ENCODE measurements at regions not wholly inside any gene's neighbourhood (a gene's known extent, or its start where the extent isn't known, plus 50 kb on each side); places are given as distances from the start of the nearest gene placed in this dataset.
"Not testable (repeated sequence)": the region's sequence is repeated elsewhere in the genome, so short reads cannot be mapped to it uniquely, and the experiment has no call there.

DNA sequence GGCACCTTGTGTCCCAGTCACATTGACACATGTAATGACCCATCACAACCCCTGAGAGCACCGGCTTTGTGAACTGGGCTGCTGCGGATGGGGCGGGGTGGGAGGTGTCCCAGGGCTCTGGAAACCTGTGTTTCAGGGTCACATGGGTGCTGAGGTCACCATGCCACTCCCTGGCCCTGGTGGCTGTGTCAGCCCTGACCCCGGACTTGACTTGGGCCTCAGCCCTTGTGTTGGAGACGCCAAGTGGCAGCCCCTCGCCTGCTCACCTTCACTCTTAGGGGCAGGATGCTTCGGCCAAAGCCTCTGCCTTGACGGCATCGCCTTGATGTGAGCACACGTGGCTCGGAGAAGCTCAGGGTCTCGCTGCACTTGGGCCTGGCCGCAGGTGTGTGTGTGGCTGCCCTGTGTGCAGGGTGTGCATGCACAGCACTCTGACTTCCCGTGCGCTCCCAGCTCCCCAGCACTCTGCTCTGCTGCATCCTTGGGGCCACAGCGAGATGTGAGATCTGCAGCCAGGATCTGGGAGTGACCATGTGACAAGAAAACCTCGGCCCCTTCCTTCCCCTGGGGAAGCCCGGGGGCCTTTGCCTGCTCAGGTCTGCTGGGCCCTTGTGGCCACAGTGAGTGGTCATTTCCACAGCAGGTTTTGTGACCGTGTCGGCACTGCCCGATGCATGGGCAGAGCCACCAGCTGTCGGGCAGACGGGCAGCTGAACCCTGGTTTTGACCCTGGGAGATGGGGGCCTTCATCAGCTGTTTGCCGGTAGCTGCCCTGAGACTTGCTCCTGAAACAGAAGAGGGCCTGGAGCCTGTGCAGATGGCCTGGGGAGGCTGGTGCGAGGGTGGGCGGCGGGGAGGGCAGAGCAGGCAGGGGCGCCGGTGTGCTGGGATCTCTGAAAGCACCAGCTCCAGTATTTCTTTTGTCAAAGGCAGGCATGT lies 167.4 kb downstream of the KIF26A start:
- no peak overlapping the region for H3K4me3 ChIP-seq (ENCODE audit: low read depth, low read length)
- no peak for TF ChIP-seq CTCF (IDR thresholded peaks at IDR 0.05; ENCODE audit: borderline replicate concordance, insufficient read depth, low read depth, low read length)

- no peak overlapping the region for H3K4me3 ChIP-seq (ENCODE audit: low read depth, low read length)
- TF ChIP-seq CTCF (IDR thresholded peaks at IDR 0.05; ENCODE audit: borderline replicate concordance, insufficient read depth, low read depth, low read length): no peak
Observed at GRCh38 chr14:104306450-104307040, 168.2 kb downstream of the KIF26A start.

DNA sequence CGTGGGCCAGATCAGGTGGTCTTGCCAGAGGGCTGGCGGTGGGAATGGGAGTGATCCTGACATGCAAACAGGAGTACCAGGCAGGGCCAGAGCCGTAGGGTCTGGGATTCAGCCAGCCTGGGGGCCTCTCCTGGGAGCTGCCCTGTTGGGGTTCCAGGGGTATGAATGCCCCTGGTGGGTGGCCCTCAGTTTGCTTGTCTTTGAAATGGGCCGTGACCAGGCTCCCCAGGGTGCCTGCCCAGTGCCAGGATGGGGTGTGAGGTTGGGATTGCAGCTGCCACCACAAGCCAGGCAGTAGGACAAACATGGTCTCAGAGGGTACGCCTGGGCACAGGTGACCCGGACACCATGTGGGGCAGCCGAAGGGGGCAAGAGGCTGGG lies 168.8 kb downstream of the KIF26A start:
- no peak for TF ChIP-seq CTCF (IDR thresholded peaks at IDR 0.05; ENCODE audit: borderline replicate concordance, insufficient read depth, low read depth, low read length)
- H3K4me3 ChIP-seq (ENCODE audit: low read depth, low read length): no peak overlapping the region

DNA sequence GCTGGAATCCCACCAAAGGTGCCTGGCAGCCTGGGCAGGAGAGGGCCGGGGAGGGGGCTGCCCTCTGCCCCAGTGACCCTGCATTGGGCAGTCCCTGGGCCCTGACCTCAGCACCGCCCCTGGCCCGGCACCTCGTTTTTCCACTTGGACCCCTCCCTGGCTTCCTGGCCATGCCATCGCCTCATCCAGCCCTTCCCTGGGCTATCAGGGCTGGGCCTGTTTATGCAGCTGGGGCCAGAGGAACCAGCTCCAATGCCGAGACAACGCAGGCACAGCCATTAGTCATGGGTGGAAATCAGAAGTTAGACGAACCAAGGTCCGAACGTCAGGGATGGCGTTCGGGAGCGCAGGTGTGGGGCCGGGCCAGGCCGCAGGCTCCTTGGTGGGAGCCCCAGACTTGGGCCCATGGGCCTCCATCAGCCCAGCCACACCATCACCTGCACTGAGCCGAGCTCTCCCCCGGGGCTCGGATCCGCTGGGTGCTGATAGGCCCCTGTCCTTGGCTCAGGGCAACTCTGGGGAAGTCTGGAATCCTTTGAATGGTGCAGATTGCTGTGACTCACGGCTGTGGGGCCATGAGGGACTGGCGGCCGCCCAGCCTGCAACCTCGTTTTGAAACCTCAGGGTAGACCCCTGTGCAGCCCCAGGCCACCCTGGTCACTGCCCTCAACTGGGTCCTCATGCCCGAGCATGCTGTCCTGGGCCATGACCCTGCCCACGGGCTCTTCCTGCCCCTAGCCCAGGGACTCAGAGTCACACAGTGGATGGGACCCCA lies 169.4 kb downstream of the KIF26A start:
- no peak overlapping the region for H3K4me3 ChIP-seq (ENCODE audit: low read depth, low read length)
- no peak for TF ChIP-seq CTCF (IDR thresholded peaks at IDR 0.05; ENCODE audit: borderline replicate concordance, insufficient read depth, low read depth, low read length)

DNA sequence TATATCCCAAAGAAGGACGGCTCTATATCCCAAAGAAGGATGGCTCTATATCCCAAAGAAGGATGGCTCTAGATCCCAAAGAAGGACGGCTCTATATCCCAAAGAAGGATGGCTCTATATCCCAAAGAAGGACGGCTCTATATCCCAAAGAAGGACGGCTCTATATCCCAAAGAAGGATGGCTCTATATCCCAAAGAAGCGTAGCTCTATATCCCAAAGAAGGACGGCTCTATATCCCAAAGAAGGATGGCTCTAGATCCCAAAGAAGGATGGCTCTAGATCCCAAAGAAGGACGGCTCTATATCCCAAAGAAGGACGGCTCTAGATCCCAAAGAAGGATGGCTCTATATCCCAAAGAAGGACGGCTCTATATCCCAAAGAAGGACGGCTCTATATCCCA lies 170.1 kb downstream of the KIF26A start:
- H3K4me3 ChIP-seq (ENCODE audit: low read depth, low read length): not testable (repeated sequence)

DNA sequence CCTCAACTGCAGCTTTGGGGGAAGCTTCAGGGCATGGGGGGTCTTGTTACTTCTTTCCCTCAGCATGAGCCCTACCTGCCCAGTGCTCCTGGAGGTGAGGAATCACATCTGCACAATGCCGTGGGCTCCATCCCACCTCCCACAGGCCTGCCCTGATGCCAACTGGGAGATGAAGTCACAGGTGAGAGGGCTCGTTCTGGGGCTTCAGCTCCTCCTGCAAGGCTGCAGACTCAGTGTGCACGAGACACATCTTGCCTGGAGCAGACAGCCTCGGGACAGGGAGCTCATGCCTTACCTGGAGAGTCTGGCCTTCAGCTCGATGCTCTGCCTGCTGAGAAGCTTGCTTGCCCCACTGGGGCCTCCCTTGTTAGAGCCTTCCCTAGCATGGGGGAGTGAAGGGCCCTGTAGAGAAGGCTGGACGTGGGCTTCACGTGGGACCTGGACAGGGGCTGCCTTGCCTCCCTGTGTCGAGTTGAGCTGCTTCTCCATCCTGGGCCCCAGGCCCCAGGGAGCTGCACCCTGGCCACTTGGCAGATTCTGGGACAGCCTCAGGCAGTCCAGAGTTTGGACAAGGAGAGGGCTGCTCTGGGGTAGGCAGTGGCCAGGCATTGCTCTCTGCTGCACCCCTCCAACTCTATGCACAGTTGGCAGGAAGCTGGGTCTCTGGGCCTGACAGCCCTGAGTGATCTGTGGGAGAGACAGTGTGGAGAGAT lies 171.4 kb downstream of the KIF26A start:
- no peak for TF ChIP-seq CTCF (IDR thresholded peaks at IDR 0.05; ENCODE audit: borderline replicate concordance, insufficient read depth, low read depth, low read length)
- no peak overlapping the region for H3K4me3 ChIP-seq (ENCODE audit: low read depth, low read length)

- no peak for TF ChIP-seq CTCF (IDR thresholded peaks at IDR 0.05; ENCODE audit: borderline replicate concordance, insufficient read depth, low read depth, low read length)
- no peak overlapping the region for H3K4me3 ChIP-seq (ENCODE audit: low read depth, low read length)
Observed at GRCh38 chr14:104311358-104311757, 173.0 kb downstream of the KIF26A start.

All from GM12875 (cell line).